DND-41 (cell line): ENCODE measurements at regions not wholly inside any gene's neighbourhood (a gene's known extent, or its start where the extent isn't known, plus 50 kb on each side); places are given as distances from the start of the nearest gene placed in this dataset.

ENCODE experiments used
- ATAC-seq: fragments of 200-7000 bp; cut with Tn5 transposase; 3 replicates; pipeline ENCODE4 v1.9.1; 2021; ENCODE audit warnings: low read depth; ENCODE audit not compliant: insufficient read depth
- DNase-seq: peaks from one replicate; pipeline ENCODE4 v3.0.0-alpha.2; 2020
- H2AFZ ChIP-seq: 2 replicates; pipeline ENCODE4 v1.6.0; 2012; ENCODE audit warnings: low read depth, low read length
- H3K27ac ChIP-seq: 2 replicates; pipeline ENCODE4 v1.5.1; 2012; ENCODE audit warnings: low read length, inconsistent platforms
- H3K27me3 ChIP-seq: fragments of 200-600 bp; sonication (generic); 2 replicates; pipeline ENCODE4 v1.6.0; 2012; ENCODE audit warnings: low read length, mild to moderate bottlenecking, inconsistent platforms; ENCODE audit not compliant: insufficient read depth, poor library complexity
- H3K36me3 ChIP-seq: 2 replicates; pipeline ENCODE4 v1.5.1; 2012; ENCODE audit warnings: low read length, inconsistent platforms; ENCODE audit not compliant: insufficient read depth
- H3K4me1 ChIP-seq: 2 replicates; pipeline ENCODE4 v1.5.1; 2012; ENCODE audit warnings: mild to moderate bottlenecking, low read length; ENCODE audit not compliant: insufficient read depth
- H3K4me2 ChIP-seq: 2 replicates; pipeline ENCODE4 v1.6.0; 2012; ENCODE audit warnings: mild to moderate bottlenecking, moderate library complexity, low read length, inconsistent platforms; ENCODE audit not compliant: insufficient read depth
- H3K4me3 ChIP-seq, 2 experiments: fragments of 200-600 bp in 1 of 2; shearing (Covaris generic) in 1 of 2; 2 replicates each; pipeline ENCODE4 v1.5.1; 2012 to 2016; ENCODE audit warnings: inconsistent platforms in 2 of 2, low read length in 2 of 2, mild to moderate bottlenecking in 2 of 2, low read depth in 1 of 2, moderate library complexity in 1 of 2
- H3K79me2 ChIP-seq: 2 replicates; pipeline ENCODE4 v1.6.0; 2012; ENCODE audit warnings: low read length, inconsistent platforms; ENCODE audit not compliant: insufficient read depth
- H3K9ac ChIP-seq: 2 replicates; pipeline ENCODE4 v1.6.0; 2012; ENCODE audit warnings: low read depth, mild to moderate bottlenecking, inconsistent platforms, low read length, moderate library complexity
- H3K9me3 ChIP-seq: 2 replicates; pipeline ENCODE4 v1.5.1; 2012; ENCODE audit warnings: low read length, moderate library complexity, mild to moderate bottlenecking, inconsistent platforms; ENCODE audit not compliant: insufficient read depth, severe bottlenecking
- H4K20me1 ChIP-seq: 2 replicates; pipeline ENCODE4 v1.6.0; 2012; ENCODE audit warnings: low read length; ENCODE audit not compliant: insufficient read depth
- EZH2 ChIP-seq: IDR thresholded peaks from 3 replicates; pipeline ENCODE4 v1.6.1; 2012; ENCODE audit warnings: borderline replicate concordance, low read depth, mild to moderate bottlenecking, moderate library complexity, low read length, inconsistent platforms; ENCODE audit not compliant: severe bottlenecking
- TF ChIP-seq, protein P1 (sequence below): IDR thresholded peaks from 2 replicates; pipeline ENCODE4 v1.5.1; 2012; ENCODE audit warnings: borderline replicate concordance, low read length, moderate library complexity, mild to moderate bottlenecking; ENCODE audit not compliant: poor library complexity, severe bottlenecking; ENCODE audit errors: extremely low read depth

DNA sequence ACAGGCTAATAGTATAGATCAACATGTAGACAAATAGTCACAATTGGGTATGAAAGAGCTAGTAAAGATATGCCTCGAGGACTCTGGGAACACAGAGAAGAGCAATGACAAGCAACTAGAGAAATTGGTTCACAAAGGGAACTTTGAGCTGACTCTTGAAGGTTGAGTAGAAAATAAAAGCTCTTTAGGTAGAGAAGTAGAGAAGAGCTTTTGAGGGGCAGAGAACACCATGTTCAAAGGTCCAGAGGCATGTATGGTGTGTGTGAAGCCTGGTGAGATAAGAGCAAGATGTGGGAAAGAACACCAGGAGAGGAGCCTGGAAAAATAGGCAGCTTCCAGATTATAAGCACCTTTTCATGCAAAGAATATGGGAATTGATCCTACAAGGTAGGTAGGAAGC, 109.7 kb upstream of the MAGI3 start:
- Histone ChIP-seq H3K79me2 (no peaks in the 10 kb centered on the region), H4K20me1 (no peaks in the 10 kb centered on the region), H3K27ac (no peak overlapping the region), H3K9ac (no peak overlapping the region), H2AFZ (no peak overlapping the region), H3K4me1 (no peaks in the 10 kb centered on the region), H3K36me3 (no peaks in the 10 kb centered on the region), H3K4me2 (no peak overlapping the region), H3K27me3 (peaks cover 8% of the 10 kb centered on the region), H3K9me3 (no peaks in the 10 kb centered on the region), H3K4me3 (no peak overlapping the region)
- no peak for DNase-seq
- no peak for ATAC-seq
- TF ChIP-seq EZH2 = no peak
- TF ChIP-seq, protein P1, sequence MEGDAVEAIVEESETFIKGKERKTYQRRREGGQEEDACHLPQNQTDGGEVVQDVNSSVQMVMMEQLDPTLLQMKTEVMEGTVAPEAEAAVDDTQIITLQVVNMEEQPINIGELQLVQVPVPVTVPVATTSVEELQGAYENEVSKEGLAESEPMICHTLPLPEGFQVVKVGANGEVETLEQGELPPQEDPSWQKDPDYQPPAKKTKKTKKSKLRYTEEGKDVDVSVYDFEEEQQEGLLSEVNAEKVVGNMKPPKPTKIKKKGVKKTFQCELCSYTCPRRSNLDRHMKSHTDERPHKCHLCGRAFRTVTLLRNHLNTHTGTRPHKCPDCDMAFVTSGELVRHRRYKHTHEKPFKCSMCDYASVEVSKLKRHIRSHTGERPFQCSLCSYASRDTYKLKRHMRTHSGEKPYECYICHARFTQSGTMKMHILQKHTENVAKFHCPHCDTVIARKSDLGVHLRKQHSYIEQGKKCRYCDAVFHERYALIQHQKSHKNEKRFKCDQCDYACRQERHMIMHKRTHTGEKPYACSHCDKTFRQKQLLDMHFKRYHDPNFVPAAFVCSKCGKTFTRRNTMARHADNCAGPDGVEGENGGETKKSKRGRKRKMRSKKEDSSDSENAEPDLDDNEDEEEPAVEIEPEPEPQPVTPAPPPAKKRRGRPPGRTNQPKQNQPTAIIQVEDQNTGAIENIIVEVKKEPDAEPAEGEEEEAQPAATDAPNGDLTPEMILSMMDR = no peak

DNA sequence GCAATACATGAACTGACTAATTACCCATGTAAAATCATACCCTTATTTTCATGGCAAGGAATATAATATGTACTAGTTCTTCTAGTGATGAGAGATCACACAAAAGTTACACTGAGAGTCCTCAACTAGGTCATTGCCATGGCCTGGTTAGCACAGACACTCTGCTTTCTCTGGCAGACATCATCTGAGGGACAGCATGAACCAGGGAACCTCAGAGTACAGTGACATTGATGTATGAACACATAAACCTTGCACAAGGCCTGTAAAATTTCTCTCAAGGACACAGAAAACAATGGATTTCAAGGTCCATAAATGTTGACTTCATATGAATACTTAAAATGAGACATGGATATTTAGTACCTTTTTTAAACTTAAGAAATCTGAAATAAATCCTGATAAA, 108.8 kb upstream of the MAGI3 start:
- no peak overlapping the region for H3K4me3 ChIP-seq
- H4K20me1 ChIP-seq = no peaks in the 10 kb centered on the region
- no peak overlapping the region for H2AFZ ChIP-seq
- H3K9ac ChIP-seq = no peak overlapping the region
- H3K4me1 ChIP-seq = no peaks in the 10 kb centered on the region
- no peak overlapping the region for H3K27ac ChIP-seq
- peaks cover 8% of the 10 kb centered on the region for H3K27me3 ChIP-seq
- no peak for DNase-seq
- ATAC-seq = no peak
- TF ChIP-seq EZH2 = no peak
- TF ChIP-seq, protein P1 = no peak
- H3K9me3 ChIP-seq = no peaks in the 10 kb centered on the region
- H3K36me3 ChIP-seq = no peaks in the 10 kb centered on the region
- H3K4me2 ChIP-seq = no peak overlapping the region
- H3K79me2 ChIP-seq = no peaks in the 10 kb centered on the region

DNA sequence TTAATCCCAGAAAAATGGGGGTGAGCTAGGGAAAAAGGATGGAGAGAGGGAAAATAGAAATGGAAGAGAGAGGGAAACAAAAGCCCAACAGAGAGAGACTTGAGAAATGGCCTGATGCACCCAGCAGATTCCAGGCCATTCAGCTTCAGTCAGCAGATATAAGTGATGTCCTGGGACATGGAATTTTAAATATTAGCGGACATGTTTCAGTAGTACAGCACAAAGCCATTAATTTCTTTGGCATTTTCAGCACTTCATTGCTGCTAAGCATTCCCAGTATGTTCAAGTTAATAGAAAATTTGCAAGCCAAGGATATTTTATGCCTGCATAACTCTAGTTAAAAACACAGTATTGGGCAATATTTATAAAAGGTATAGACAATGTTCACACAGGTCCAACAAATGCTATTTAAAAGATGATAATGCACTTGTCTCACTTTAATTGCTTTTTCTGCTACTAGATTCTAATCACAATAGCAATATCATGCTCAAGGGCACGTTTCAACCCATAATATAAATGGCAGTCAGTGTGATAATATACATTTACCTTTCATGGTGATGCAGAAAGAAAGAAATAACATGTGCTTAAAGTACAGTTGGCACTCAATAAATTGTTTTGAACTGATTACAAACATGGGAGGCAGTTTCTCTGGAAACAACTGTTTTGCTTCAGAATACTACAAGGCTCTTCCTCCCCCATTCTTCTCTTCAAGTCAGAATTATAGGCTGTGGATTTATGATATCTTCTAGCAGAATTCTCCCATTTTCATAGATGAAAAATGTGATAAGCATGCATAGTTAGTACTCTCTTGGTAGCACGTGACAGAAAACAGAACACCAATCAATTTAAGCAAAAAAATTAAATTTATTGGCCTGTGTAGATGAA, 108.1 kb upstream of the MAGI3 start:
- Histone ChIP-seq H3K27me3 (peaks cover 8% of the 10 kb centered on the region), H2AFZ (no peak overlapping the region), H3K36me3 (no peaks in the 10 kb centered on the region), H3K9ac (no peak overlapping the region), H4K20me1 (no peaks in the 10 kb centered on the region), H3K27ac (no peak overlapping the region), H3K4me2 (no peak overlapping the region), H3K79me2 (no peaks in the 10 kb centered on the region), H3K9me3 (no peaks in the 10 kb centered on the region), H3K4me1 (no peaks in the 10 kb centered on the region), H3K4me3 (no peak overlapping the region)
- TF ChIP-seq EZH2 = no peak
- ATAC-seq = no peak
- no peak for DNase-seq

DNA sequence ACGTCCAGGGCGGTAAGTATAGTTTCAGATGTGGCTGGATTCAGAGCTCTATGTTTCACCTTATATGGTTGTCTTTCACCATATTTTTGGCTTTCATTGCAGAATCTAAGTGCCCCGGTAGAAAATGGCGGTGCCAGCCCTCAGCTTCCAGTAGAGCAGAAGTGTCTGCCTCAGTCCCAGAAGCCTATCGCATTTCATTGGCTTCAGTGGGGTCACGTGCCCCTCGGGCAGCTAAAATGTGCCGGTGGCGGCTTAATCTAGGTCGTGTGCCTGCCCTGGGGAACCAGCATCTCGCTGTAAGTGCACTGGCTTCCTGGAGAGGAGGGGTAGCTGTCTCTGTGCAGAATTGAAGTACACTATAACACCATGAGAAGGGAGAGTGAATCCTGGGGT, 107.4 kb upstream of the MAGI3 start:
- no peak overlapping the region for H3K27ac ChIP-seq

More for the DNA sequence above, 107.4 kb upstream of the MAGI3 start:
- no peak overlapping the region for H3K9ac ChIP-seq
- TF ChIP-seq, protein P1 = no peak
- TF ChIP-seq EZH2 = no peak
- H3K4me1 ChIP-seq = no peaks in the 10 kb centered on the region
- H3K4me3 ChIP-seq = no peak overlapping the region
- no peak overlapping the region for H2AFZ ChIP-seq
- peaks cover 8% of the 10 kb centered on the region for H3K27me3 ChIP-seq
- H3K79me2 ChIP-seq = no peaks in the 10 kb centered on the region
- no peaks in the 10 kb centered on the region for H4K20me1 ChIP-seq
- no peak overlapping the region for H3K4me2 ChIP-seq
- H3K9me3 ChIP-seq = no peaks in the 10 kb centered on the region
- H3K36me3 ChIP-seq = no peaks in the 10 kb centered on the region
- DNase-seq (no peak), ATAC-seq (no peak)
